ENCODE measurements at regions not wholly inside any gene's neighbourhood (a gene's known extent, or its start where the extent isn't known, plus 50 kb on each side); places are given as distances from the start of the nearest gene placed in this dataset.

- no peak for TF ChIP-seq POLR2AphosphoS5 (IDR thresholded peaks at IDR 0.05)
- TF ChIP-seq POLR2A (IDR thresholded peaks at IDR 0.05) = no peak
- no peak for TF ChIP-seq CTCF (IDR thresholded peaks at IDR 0.05)
- no peak for TF ChIP-seq EP300 (IDR thresholded peaks at IDR 0.05)
- Histone ChIP-seq H3K9me3 (no peaks in the 10 kb centered on the region), H3K4me1 (peaks cover 0 to 4% (median 0%) of the 10 kb centered on the region in 3 donors), H3K27me3 (no peaks in the 10 kb centered on the region), H3K27ac (no peak overlapping the region), H3K4me3 (no peak overlapping the region), H3K36me3 (no peaks in the 10 kb centered on the region)
- no peak for ATAC-seq
- 84 to 100% methylated on average over 1 of the region's 1 CpG for WGBS, 2 donors (ENCODE audit: low coverage in 1 of 2)
Observed at GRCh38 chr12:43062201-43062895, 472.8 kb upstream of the PRICKLE1 start.

GRCh38 chr12:43060742-43061141 is 471.2 kb upstream of the PRICKLE1 start:
- H3K4me3 ChIP-seq = no peak overlapping the region
- H3K9me3 ChIP-seq = no peaks in the 10 kb centered on the region
- peaks cover 0 to 4% (median 0%) of the 10 kb centered on the region in 3 donors for H3K4me1 ChIP-seq
- TF ChIP-seq POLR2AphosphoS5 (IDR thresholded peaks at IDR 0.05) = no peak
- no peak for TF ChIP-seq EP300 (IDR thresholded peaks at IDR 0.05)
- TF ChIP-seq CTCF (IDR thresholded peaks at IDR 0.05) = no peak
- TF ChIP-seq POLR2A (IDR thresholded peaks at IDR 0.05) = no peak
- no peaks in the 10 kb centered on the region for H3K36me3 ChIP-seq
- H3K27me3 ChIP-seq = no peaks in the 10 kb centered on the region
- H3K27ac ChIP-seq = no peak overlapping the region
- 3 to 10% methylated on average over 2 of the region's 2 CpGs for WGBS, 2 donors (ENCODE audit: low coverage in 1 of 2)
- no peak for ATAC-seq

- Histone ChIP-seq H3K36me3 (no peaks in the 10 kb centered on the region), H3K27ac (no peak overlapping the region), H3K4me3 (no peak overlapping the region), H3K9me3 (no peaks in the 10 kb centered on the region), H3K27me3 (no peaks in the 10 kb centered on the region), H3K4me1 (peaks cover 0 to 4% (median 0%) of the 10 kb centered on the region in 3 donors)
- no peak for TF ChIP-seq POLR2A (IDR thresholded peaks at IDR 0.05)
- no peak for TF ChIP-seq CTCF (IDR thresholded peaks at IDR 0.05)
- TF ChIP-seq EP300 (IDR thresholded peaks at IDR 0.05) = no peak
- TF ChIP-seq POLR2AphosphoS5 (IDR thresholded peaks at IDR 0.05) = no peak
- ATAC-seq = no peak
- 78 to 93% methylated on average over 4 of the region's 4 CpGs for WGBS, 2 donors (ENCODE audit: low coverage in 1 of 2)
Observed at GRCh38 chr12:43058616-43059015, 469.1 kb upstream of the PRICKLE1 start.

- Histone ChIP-seq H3K4me3 (no peak overlapping the region), H3K4me1 (peaks cover 0 to 4% (median 0%) of the 10 kb centered on the region in 3 donors), H3K27me3 (no peaks in the 10 kb centered on the region), H3K36me3 (no peaks in the 10 kb centered on the region), H3K27ac (no peak overlapping the region), H3K9me3 (no peaks in the 10 kb centered on the region)
- no peak for ATAC-seq
- TF ChIP-seq CTCF (IDR thresholded peaks at IDR 0.05) (no peak), POLR2A (IDR thresholded peaks at IDR 0.05) (no peak)
Observed at GRCh38 chr12:43057566-43057965, 468.0 kb upstream of the PRICKLE1 start.

GRCh38 chr12:43054085-43054484 is 464.5 kb upstream of the PRICKLE1 start:
- no peak overlapping the region for H3K4me3 ChIP-seq
- TF ChIP-seq POLR2A (IDR thresholded peaks at IDR 0.05) (no peak), POLR2AphosphoS5 (IDR thresholded peaks at IDR 0.05) (no peak), EP300 (IDR thresholded peaks at IDR 0.05) (no peak), CTCF (IDR thresholded peaks at IDR 0.05) (no peak)
- H3K4me1 ChIP-seq = no peaks in the 10 kb centered on the region
- no peaks in the 10 kb centered on the region for H3K9me3 ChIP-seq
- ATAC-seq = no peak
- H3K36me3 ChIP-seq = no peaks in the 10 kb centered on the region
- H3K27ac ChIP-seq = no peak overlapping the region
- H3K27me3 ChIP-seq = no peaks in the 10 kb centered on the region
- WGBS, 2 donors (ENCODE audit: low coverage in 1 of 2) = 79 to 100% methylated on average over 2 of the region's 2 CpGs
